ENCODE measurements at regions not wholly inside any gene's neighbourhood (a gene's known extent, or its start where the extent isn't known, plus 50 kb on each side); places are given as distances from the start of the nearest gene placed in this dataset.

GRCh38 chr3:117534138-117534537 is 824.6 kb downstream of the TUSC7 start:
- DNase-seq (ENCODE audit: low read depth in 4 of 4, low spot score in 3 of 4): no peak

- no peak for DNase-seq (ENCODE audit: low read depth in 4 of 4, low spot score in 3 of 4)
Observed at GRCh38 chr3:117536006-117536405, 826.4 kb downstream of the TUSC7 start.

GRCh38 chr3:117537949-117538348 is 828.4 kb downstream of the TUSC7 start:
- no peak for DNase-seq (ENCODE audit: low read depth in 4 of 4, low spot score in 3 of 4)

GRCh38 chr3:117539729-117540128 is 830.1 kb downstream of the TUSC7 start:
- no peak for DNase-seq (ENCODE audit: low read depth in 4 of 4, low spot score in 3 of 4)

- no peak for DNase-seq (ENCODE audit: low read depth in 4 of 4, low spot score in 3 of 4)
Observed at GRCh38 chr3:117540597-117540996, 831.0 kb downstream of the TUSC7 start.

- no peak for DNase-seq (ENCODE audit: low read depth in 4 of 4, low spot score in 3 of 4)
Observed at GRCh38 chr3:117541721-117542120, 832.1 kb downstream of the TUSC7 start.

GRCh38 chr3:117543521-117543920 is 833.9 kb downstream of the TUSC7 start:
- no peak for DNase-seq (ENCODE audit: low read depth in 4 of 4, low spot score in 3 of 4)

GRCh38 chr3:117545484-117545883 is 835.9 kb downstream of the TUSC7 start:
- no peak for DNase-seq (ENCODE audit: low read depth in 4 of 4, low spot score in 3 of 4)

GRCh38 chr3:117547956-117548550 is 838.5 kb downstream of the TUSC7 start:
- no peak for DNase-seq (ENCODE audit: low read depth in 4 of 4, low spot score in 3 of 4)

- DNase-seq (ENCODE audit: low read depth in 4 of 4, low spot score in 3 of 4): no peak
Observed at GRCh38 chr3:117548600-117548999, 839.0 kb downstream of the TUSC7 start.

GRCh38 chr3:117549716-117550115 is 840.1 kb downstream of the TUSC7 start:
- DNase-seq (ENCODE audit: low read depth in 4 of 4, low spot score in 3 of 4): no peak

- no peak for DNase-seq (ENCODE audit: low read depth in 4 of 4, low spot score in 3 of 4)
Observed at GRCh38 chr3:117550766-117551165, 841.2 kb downstream of the TUSC7 start.

GRCh38 chr3:117553461-117553860 is 843.9 kb downstream of the TUSC7 start:
- DNase-seq (ENCODE audit: low read depth in 4 of 4, low spot score in 3 of 4): no peak

- no peak for DNase-seq (ENCODE audit: low read depth in 4 of 4, low spot score in 3 of 4)
Observed at GRCh38 chr3:117556646-117557407, 847.2 kb downstream of the TUSC7 start.

GRCh38 chr3:117557464-117558090 is 848.0 kb downstream of the TUSC7 start:
- no peak for DNase-seq (ENCODE audit: low read depth in 4 of 4, low spot score in 3 of 4)

GRCh38 chr3:117558681-117559080 is 849.1 kb downstream of the TUSC7 start:
- no peak for DNase-seq (ENCODE audit: low read depth in 4 of 4, low spot score in 3 of 4)

GRCh38 chr3:117562000-117562399 is 852.4 kb downstream of the TUSC7 start:
- no peak for DNase-seq (ENCODE audit: low read depth in 4 of 4, low spot score in 3 of 4)

- DNase-seq (ENCODE audit: low read depth in 4 of 4, low spot score in 3 of 4): no peak
Observed at GRCh38 chr3:117563063-117563462, 853.5 kb downstream of the TUSC7 start.

- no peak for DNase-seq (ENCODE audit: low read depth in 4 of 4, low spot score in 3 of 4)
Observed at GRCh38 chr3:117565777-117566176, 856.2 kb downstream of the TUSC7 start.

- DNase-seq (ENCODE audit: low read depth in 4 of 4, low spot score in 3 of 4): no peak
Observed at GRCh38 chr3:117566926-117567325, 857.3 kb downstream of the TUSC7 start.

- no peak for DNase-seq (ENCODE audit: low read depth in 4 of 4, low spot score in 3 of 4)
Observed at GRCh38 chr3:117567382-117567781, 857.8 kb downstream of the TUSC7 start.

GRCh38 chr3:117567906-117568305 is 858.3 kb downstream of the TUSC7 start:
- DNase-seq (ENCODE audit: low read depth in 4 of 4, low spot score in 3 of 4): no peak

All from left renal pelvis (tissue), 4 donors.